PFSK-1 (cell line): ENCODE measurements at regions not wholly inside any gene's neighbourhood (a gene's known extent, or its start where the extent isn't known, plus 50 kb on each side); places are given as distances from the start of the nearest gene placed in this dataset.

Source experiments
- FOXP2 ChIP-seq: optimal IDR thresholded peaks from 2 replicates; pipeline ENCODE3; 2011; ENCODE audit warnings: borderline replicate concordance, control low read depth, inconsistent platforms; ENCODE audit not compliant: insufficient read depth; ENCODE audit errors: extremely low read length, extremely low read depth
- POLR2AphosphoS5 ChIP-seq: IDR thresholded peaks from 2 replicates; pipeline ENCODE4 v1.6.1; 2012; ENCODE audit warnings: low read depth, mild to moderate bottlenecking, control low read depth, low read length, moderate library complexity
- SIN3A ChIP-seq: IDR thresholded peaks from 2 replicates; pipeline ENCODE4 v1.6.1; 2012; ENCODE audit warnings: mild to moderate bottlenecking, low read length, moderate library complexity, borderline replicate concordance; ENCODE audit not compliant: insufficient read depth
- TAF1 ChIP-seq: IDR thresholded peaks from 2 replicates; pipeline ENCODE4 v1.6.1; 2012; ENCODE audit warnings: low read length, control low read depth, borderline replicate concordance; ENCODE audit not compliant: insufficient read depth
- TF ChIP-seq, protein P1 (sequence below), 2 experiments: IDR thresholded peaks; 2 replicates each; pipeline versions ENCODE4 v1.6.1 to v1.8.0; 2011 to 2012; ENCODE audit warnings: low read depth in 2 of 2, low read length in 2 of 2, control low read depth in 1 of 2, inconsistent platforms in 1 of 2, mild to moderate bottlenecking in 1 of 2, moderate library complexity in 1 of 2; ENCODE audit not compliant: insufficient read depth in 1 of 2

DNA sequence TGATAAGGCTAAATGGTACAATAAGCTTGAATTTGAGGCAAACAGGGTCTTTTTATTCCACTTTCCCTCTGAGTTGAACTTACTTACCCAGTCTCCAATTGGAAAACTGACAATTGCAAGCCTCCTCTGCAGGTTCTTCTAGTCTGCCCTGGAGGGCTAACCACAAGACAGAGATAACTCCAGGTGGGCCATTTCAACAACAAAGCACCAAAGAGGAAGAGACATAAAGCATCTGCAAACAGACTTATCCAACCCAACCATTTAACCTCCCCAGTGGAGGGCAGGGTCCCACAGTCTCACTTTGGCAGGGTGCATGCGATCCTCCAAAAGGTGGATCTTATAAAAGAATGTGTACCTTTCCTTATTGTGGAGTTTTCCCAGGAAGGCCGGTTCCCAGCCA lies 525.8 kb downstream of the DIPK2A start:
- TF ChIP-seq TAF1, result no peak
- no peak for TF ChIP-seq POLR2AphosphoS5
- no peak for TF ChIP-seq SIN3A
- TF ChIP-seq, protein P1, sequence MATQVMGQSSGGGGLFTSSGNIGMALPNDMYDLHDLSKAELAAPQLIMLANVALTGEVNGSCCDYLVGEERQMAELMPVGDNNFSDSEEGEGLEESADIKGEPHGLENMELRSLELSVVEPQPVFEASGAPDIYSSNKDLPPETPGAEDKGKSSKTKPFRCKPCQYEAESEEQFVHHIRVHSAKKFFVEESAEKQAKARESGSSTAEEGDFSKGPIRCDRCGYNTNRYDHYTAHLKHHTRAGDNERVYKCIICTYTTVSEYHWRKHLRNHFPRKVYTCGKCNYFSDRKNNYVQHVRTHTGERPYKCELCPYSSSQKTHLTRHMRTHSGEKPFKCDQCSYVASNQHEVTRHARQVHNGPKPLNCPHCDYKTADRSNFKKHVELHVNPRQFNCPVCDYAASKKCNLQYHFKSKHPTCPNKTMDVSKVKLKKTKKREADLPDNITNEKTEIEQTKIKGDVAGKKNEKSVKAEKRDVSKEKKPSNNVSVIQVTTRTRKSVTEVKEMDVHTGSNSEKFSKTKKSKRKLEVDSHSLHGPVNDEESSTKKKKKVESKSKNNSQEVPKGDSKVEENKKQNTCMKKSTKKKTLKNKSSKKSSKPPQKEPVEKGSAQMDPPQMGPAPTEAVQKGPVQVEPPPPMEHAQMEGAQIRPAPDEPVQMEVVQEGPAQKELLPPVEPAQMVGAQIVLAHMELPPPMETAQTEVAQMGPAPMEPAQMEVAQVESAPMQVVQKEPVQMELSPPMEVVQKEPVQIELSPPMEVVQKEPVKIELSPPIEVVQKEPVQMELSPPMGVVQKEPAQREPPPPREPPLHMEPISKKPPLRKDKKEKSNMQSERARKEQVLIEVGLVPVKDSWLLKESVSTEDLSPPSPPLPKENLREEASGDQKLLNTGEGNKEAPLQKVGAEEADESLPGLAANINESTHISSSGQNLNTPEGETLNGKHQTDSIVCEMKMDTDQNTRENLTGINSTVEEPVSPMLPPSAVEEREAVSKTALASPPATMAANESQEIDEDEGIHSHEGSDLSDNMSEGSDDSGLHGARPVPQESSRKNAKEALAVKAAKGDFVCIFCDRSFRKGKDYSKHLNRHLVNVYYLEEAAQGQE (IDR thresholded peaks at IDR 0.05; ENCODE audit: insufficient read depth in 1 of 2, low read depth in 2 of 2, low read length in 2 of 2), result no peak
- no peak for TF ChIP-seq FOXP2

DNA sequence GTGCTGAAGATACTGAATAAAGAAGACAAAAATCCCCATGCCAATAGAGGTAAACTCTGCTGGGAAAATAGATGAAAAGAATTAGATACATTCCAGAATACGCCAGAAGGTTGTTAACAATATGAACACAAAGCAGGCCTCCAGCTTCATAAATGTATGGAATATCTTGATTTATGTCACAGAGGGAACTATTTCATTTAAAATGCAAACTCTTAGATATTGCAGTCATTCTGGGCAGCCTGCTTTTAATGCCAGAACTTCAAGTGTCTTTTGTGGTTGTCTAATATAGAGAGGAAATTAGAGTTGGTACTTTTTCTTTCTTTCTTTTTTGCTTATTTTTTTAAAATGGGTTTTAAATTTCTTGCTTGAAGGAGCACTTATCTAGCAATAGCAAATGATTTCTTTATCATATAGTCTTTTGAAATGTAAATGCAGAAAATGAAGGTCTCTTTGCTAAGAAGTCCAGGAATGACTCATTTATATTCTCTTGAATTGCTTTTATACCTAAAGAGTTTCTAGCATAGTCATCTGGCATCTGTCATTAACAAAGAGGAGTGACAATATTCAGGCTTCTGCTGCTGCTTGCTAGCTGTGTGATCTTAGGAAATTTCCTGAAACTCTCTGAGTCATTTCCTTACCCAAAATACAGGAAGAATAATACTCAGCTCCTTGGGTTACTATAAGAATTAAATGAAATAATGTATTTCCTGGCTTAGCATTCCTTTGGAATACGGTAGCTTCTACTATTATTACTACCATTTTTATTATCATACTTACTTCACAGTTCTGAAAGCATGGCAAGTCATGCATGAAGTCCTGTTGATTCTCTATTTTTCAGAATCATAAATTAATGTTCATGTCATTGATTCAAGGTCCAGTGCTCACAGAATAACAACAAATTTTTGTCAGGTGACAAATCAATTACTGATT lies 527.6 kb downstream of the DIPK2A start:
- TF ChIP-seq POLR2AphosphoS5 (no peak), TAF1 (no peak), FOXP2 (no peak), SIN3A (no peak)
- TF ChIP-seq, protein P1 (IDR thresholded peaks at IDR 0.05; ENCODE audit: insufficient read depth in 1 of 2, low read depth in 2 of 2, low read length in 2 of 2), result no peak

DNA sequence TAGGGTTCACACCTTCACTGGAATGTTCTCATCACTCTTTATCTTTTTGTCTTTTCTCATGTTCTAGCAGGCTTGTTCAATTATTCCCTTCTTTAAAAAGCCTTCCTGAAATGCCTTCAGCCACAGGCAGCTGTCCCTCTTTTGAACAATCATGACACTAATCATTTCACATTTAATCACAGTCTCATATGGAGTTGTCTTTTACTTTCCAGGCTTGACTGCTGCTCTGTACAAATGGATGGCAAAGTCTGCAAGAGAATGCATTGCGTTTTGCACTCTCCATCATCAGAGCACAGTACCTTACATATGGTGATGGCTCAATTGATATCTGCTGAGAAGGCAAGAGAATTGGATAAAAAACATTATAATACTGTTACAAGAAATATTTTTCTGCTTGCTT lies 529.8 kb downstream of the DIPK2A start:
- TF ChIP-seq TAF1, result no peak
- TF ChIP-seq, protein P1 (IDR thresholded peaks at IDR 0.05; ENCODE audit: insufficient read depth in 1 of 2, low read depth in 2 of 2, low read length in 2 of 2), result no peak
- TF ChIP-seq POLR2AphosphoS5, result no peak
- TF ChIP-seq FOXP2, result no peak
- no peak for TF ChIP-seq SIN3A

DNA sequence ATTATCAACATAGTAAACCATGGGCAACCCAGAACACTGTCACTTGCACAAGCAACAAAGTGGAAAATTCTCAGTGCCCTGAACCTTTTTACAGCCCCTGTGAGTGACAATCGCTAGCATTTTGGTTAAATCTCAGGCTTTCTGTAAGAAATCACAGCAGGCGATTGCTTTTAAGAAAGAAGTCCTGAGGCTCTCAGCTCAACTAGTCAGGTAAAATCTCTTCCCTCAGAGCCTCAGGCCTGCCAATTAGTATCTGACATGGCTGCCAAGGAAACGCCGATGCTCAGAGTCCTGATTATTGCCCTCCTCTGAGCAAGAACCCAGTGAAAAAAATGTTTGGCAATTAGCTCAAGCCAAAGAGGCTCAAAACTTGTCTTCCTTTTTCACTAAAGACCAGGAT lies 530.8 kb downstream of the DIPK2A start:
- TF ChIP-seq TAF1, result no peak
- TF ChIP-seq POLR2AphosphoS5, result no peak
- no peak for TF ChIP-seq SIN3A
- no peak for TF ChIP-seq FOXP2
- TF ChIP-seq, protein P1 (IDR thresholded peaks at IDR 0.05; ENCODE audit: insufficient read depth in 1 of 2, low read depth in 2 of 2, low read length in 2 of 2), result no peak
